GM12865 (cell line): ENCODE measurements at regions not wholly inside any gene's neighbourhood (a gene's known extent, or its start where the extent isn't known, plus 50 kb on each side); places are given as distances from the start of the nearest gene placed in this dataset.

Source experiments
- DNase-seq: peaks from one replicate; pipeline ENCODE4 v3.0.0; 2010; ENCODE audit warnings: low read depth
- H3K4me3 ChIP-seq: 2 replicates; pipeline ENCODE4 v1.5.1; 2011; ENCODE audit warnings: mild to moderate bottlenecking, low read depth, low read length, control low read depth
- TF ChIP-seq, protein P1 (sequence below): IDR thresholded peaks from 2 replicates; pipeline ENCODE4 v1.5.1; 2011; ENCODE audit warnings: low read length, control low read depth, low read depth, inconsistent platforms; ENCODE audit not compliant: insufficient read depth; ENCODE audit errors: missing control alignments

DNA sequence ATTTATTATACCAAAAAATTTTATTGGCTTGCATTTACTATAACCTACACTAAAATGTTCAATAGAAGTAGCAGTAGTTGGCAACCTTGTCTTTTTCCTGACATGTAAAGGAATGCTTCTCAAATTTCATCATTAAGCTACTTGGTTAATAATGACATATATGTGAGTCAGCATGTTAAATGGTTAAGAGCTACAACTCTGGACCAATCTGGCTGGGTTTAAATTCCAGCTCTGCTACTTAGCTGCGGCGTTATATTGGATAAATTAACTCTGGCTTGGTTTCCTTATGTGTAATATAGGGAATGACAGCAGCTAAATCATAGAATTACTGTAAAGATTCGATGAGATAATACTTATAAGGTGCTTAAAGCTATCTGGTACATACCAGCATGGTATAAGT is 53.7 kb upstream of the OTOGL start:
- no peak for DNase-seq
- TF ChIP-seq, protein P1, sequence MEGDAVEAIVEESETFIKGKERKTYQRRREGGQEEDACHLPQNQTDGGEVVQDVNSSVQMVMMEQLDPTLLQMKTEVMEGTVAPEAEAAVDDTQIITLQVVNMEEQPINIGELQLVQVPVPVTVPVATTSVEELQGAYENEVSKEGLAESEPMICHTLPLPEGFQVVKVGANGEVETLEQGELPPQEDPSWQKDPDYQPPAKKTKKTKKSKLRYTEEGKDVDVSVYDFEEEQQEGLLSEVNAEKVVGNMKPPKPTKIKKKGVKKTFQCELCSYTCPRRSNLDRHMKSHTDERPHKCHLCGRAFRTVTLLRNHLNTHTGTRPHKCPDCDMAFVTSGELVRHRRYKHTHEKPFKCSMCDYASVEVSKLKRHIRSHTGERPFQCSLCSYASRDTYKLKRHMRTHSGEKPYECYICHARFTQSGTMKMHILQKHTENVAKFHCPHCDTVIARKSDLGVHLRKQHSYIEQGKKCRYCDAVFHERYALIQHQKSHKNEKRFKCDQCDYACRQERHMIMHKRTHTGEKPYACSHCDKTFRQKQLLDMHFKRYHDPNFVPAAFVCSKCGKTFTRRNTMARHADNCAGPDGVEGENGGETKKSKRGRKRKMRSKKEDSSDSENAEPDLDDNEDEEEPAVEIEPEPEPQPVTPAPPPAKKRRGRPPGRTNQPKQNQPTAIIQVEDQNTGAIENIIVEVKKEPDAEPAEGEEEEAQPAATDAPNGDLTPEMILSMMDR: no peak
- H3K4me3 ChIP-seq: no peak overlapping the region

DNA sequence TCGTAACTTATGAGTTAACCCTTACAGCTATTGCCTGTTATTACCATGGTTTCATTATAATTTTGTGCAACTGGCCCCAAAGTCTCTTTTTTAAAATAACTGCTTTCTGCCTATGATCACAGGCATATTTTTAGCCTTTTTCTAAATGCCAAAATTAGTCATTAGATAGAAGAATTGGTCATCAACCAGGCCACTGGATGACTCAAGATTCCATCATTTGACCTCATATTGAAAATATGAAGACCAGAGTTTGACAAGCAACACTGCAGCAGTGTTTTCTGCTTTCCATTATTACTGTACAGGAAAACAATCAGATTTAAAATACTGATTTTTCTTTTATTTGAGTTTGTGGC is 54.7 kb upstream of the OTOGL start:
- no peak overlapping the region for H3K4me3 ChIP-seq
- DNase-seq: peak; percentile 40
- TF ChIP-seq, protein P1: no peak

DNA sequence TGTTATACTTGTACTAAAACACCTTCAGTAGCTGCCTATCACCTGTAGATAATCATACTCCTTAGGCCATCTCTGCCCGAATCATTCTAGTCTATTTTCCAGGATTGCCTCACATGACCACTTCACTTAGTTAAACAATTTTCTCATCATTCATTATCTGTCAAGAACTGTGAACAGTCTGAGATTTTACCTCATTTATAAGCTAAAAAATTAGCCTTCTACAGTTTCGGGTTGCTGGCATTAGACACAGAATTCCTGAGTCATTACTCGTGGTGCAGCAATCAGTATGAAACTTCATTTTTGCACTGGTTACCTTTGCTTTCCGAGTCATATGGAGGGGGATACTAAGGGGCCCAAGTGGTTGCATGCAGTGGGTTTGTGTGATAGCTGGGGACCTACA is 57.6 kb upstream of the OTOGL start:
- TF ChIP-seq, protein P1: no peak
- H3K4me3 ChIP-seq: no peak overlapping the region
- no peak for DNase-seq

DNA sequence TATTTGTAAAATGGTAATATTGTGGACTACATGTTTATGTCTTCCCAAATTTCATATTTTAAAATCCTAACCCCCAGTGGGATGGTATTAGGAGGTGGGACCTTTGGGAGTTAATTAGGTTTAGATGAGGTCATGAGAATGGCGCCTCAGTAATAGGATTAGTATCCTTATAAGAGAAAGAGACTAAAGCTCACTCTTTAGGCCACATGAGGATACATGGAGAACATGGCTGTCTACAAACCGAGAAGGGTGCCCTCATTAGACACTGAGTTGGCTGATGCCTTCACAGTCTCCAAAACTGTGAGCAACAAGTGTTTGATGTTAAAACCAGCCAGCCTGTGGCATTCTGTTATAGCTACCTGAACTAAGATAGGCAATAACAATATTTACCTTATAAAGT is 58.3 kb upstream of the OTOGL start:
- TF ChIP-seq, protein P1: no peak

DNA sequence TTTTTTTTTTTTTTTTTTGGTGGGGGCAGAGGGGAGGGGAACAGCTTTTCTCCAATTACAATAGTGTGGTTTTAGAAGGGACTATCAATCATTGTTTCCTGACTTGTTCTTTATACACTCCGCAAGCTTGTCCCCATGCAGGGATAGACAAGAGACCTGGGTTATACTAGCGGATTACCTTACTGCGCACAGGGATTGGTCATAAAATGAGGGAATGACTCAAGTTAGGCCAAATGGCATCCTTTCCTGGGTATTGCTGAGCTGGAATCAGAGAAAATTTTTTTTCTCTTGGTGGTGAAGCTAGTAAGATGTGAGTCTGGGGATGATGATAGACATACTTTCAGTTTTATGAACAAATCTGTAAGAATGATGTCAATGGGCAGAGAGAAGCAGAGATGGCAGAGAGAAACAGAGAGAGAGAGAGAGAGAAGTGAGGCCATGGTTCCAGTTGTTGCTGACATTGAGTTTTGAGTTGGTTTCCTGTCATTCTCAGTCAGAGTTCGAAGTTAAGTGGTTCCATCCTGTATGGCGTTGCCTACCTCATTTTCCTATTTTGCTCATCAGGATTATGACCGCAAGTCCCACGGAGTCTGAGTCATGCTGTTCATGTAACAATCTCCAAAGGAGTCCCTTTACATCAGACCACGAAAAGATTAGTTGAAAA is 59.1 kb upstream of the OTOGL start:
- H3K4me3 ChIP-seq: no peak overlapping the region
- peak; percentile 10 for DNase-seq
- TF ChIP-seq, protein P1: no peak

More for the DNA sequence above, 58.3 kb upstream of the OTOGL start:
- H3K4me3 ChIP-seq: no peak overlapping the region
- DNase-seq: no peak

- no peak overlapping the region for H3K4me3 ChIP-seq
- peak; percentile 15 for DNase-seq
- TF ChIP-seq, protein P1: no peak
These were observed 61.2 kb upstream of the OTOGL start for GRCh38 chr12:80038062-80038560.

- DNase-seq: no peak
- TF ChIP-seq, protein P1: no peak
- no peak overlapping the region for H3K4me3 ChIP-seq
These were observed 65.9 kb upstream of the OTOGL start for GRCh38 chr12:80033448-80033847.
